Effector CD4-positive, alpha-beta T cell (primary cell): ENCODE measurements at regions not wholly inside any gene's neighbourhood (a gene's known extent, or its start where the extent isn't known, plus 50 kb on each side); places are given as distances from the start of the nearest gene placed in this dataset.
"Not testable (repeated sequence)": the region's sequence is repeated elsewhere in the genome, so short reads cannot be mapped to it uniquely, and the experiment has no call there.

Experiments used
- DNase-seq: peaks from one replicate; pipeline ENCODE4 v3.0.0-alpha.2; 2020

GRCh38 chr7:145434811-145435210, 599.0 kb upstream of the TPK1 start:
- DNase-seq = no peak

GRCh38 chr7:145431834-145432233, 596.0 kb upstream of the TPK1 start:
- DNase-seq = no peak

GRCh38 chr7:145418481-145418880, 582.6 kb upstream of the TPK1 start:
- not testable (repeated sequence) for DNase-seq

GRCh38 chr7:145411066-145411465, 575.2 kb upstream of the TPK1 start:
- no peak for DNase-seq

GRCh38 chr7:145398758-145399157, 562.9 kb upstream of the TPK1 start:
- DNase-seq = no peak

- DNase-seq = no peak
Measured at GRCh38 chr7:145394126-145394525, 558.3 kb upstream of the TPK1 start.

- DNase-seq = no peak
Measured at GRCh38 chr7:145382762-145383161, 546.9 kb upstream of the TPK1 start.

- no peak for DNase-seq
Measured at GRCh38 chr7:145378197-145378596, 542.3 kb upstream of the TPK1 start.

- DNase-seq = no peak
Measured at GRCh38 chr7:145360511-145361100, 524.8 kb upstream of the TPK1 start.

GRCh38 chr7:145350334-145350733, 514.5 kb upstream of the TPK1 start:
- DNase-seq = no peak

- not testable (repeated sequence) for DNase-seq
Measured at GRCh38 chr7:145349452-145349851, 513.6 kb upstream of the TPK1 start.

- no peak for DNase-seq
Measured at GRCh38 chr7:145347271-145347670, 511.4 kb upstream of the TPK1 start.

- no peak for DNase-seq
Measured at GRCh38 chr7:145339319-145339718, 503.5 kb upstream of the TPK1 start.

- DNase-seq = no peak
Measured at GRCh38 chr7:145331522-145331921, 495.7 kb upstream of the TPK1 start.

- no peak for DNase-seq
Measured at GRCh38 chr7:145331076-145331475, 495.2 kb upstream of the TPK1 start.

GRCh38 chr7:145327646-145328045, 491.8 kb upstream of the TPK1 start:
- DNase-seq = no peak

- no peak for DNase-seq
Measured at GRCh38 chr7:145324081-145324480, 488.2 kb upstream of the TPK1 start.

GRCh38 chr7:145313551-145313950, 477.7 kb upstream of the TPK1 start:
- DNase-seq = no peak

GRCh38 chr7:145293754-145294153, 457.9 kb upstream of the TPK1 start:
- no peak for DNase-seq

- DNase-seq = no peak
Measured at GRCh38 chr7:145293228-145293701, 457.4 kb upstream of the TPK1 start.

GRCh38 chr7:145289384-145289783, 453.5 kb upstream of the TPK1 start:
- DNase-seq = no peak

GRCh38 chr7:145276118-145276517, 440.3 kb upstream of the TPK1 start:
- DNase-seq = no peak

- no peak for DNase-seq
Measured at GRCh38 chr7:145269418-145270161, 433.7 kb upstream of the TPK1 start.

- no peak for DNase-seq
Measured at GRCh38 chr7:145265180-145265579, 429.3 kb upstream of the TPK1 start.

GRCh38 chr7:145263886-145264285, 428.0 kb upstream of the TPK1 start:
- DNase-seq = no peak
